Activated naive CD8-positive, alpha-beta T cell treated with anti-CD3 and anti-CD28 coated beads for 36 hours (primary cell): ENCODE measurements at regions not wholly inside any gene's neighbourhood (a gene's known extent, or its start where the extent isn't known, plus 50 kb on each side); places are given as distances from the start of the nearest gene placed in this dataset.
"Not testable (repeated sequence)": the region's sequence is repeated elsewhere in the genome, so short reads cannot be mapped to it uniquely, and the experiment has no call there.

Source experiments
- DNase-seq: peaks from one replicate; pipeline ENCODE4 v3.0.0; 2021
- H3K27ac Mint-ChIP-seq: one replicate; pipeline ENCODE4 v1.8.0; 2022; ENCODE audit warnings: mild to moderate bottlenecking, moderate library complexity, mixed read lengths
- H3K27me3 Mint-ChIP-seq: one replicate; pipeline ENCODE4 v1.8.0; 2022; ENCODE audit warnings: mild to moderate bottlenecking, mixed read lengths
- H3K36me3 Mint-ChIP-seq: one replicate; pipeline ENCODE4 v1.8.0; 2021; ENCODE audit warnings: mild to moderate bottlenecking, mixed read lengths
- H3K4me1 Mint-ChIP-seq: one replicate; pipeline ENCODE4 v1.8.0; 2021; ENCODE audit warnings: mixed read lengths
- H3K4me3 Mint-ChIP-seq: one replicate; pipeline ENCODE4 v1.8.0; 2022; ENCODE audit warnings: mild to moderate bottlenecking, moderate library complexity, mixed read lengths
- H3K9me3 Mint-ChIP-seq: one replicate; pipeline ENCODE4 v1.8.0; 2022; ENCODE audit warnings: mixed read lengths

GRCh38 chr10:89952751-89953150, 251.4 kb downstream of the KIF20B start:
- Mint-ChIP-seq H3K27ac (no peak overlapping the region), H3K9me3 (no peaks in the 10 kb centered on the region), H3K4me3 (no peak overlapping the region), H3K36me3 (no peaks in the 10 kb centered on the region), H3K4me1 (no peaks in the 10 kb centered on the region), H3K27me3 (peaks cover 4% of the 10 kb centered on the region)
- no peak for DNase-seq

- Mint-ChIP-seq H3K36me3 (no peaks in the 10 kb centered on the region), H3K27ac (no peak overlapping the region)
- no peak for DNase-seq
These were observed 252.7 kb downstream of the KIF20B start for GRCh38 chr10:89954061-89954460.

GRCh38 chr10:89954787-89955566, 253.6 kb downstream of the KIF20B start:
- DNase-seq, result no peak
- Mint-ChIP-seq H3K27me3 (peaks cover 8% of the 10 kb centered on the region), H3K4me3 (no peak overlapping the region), H3K27ac (no peak overlapping the region), H3K4me1 (no peaks in the 10 kb centered on the region), H3K36me3 (no peaks in the 10 kb centered on the region), H3K9me3 (no peaks in the 10 kb centered on the region)

More at GRCh38 chr10:89954061-89954460, 252.7 kb downstream of the KIF20B start:
- Mint-ChIP-seq H3K27me3 (peaks cover 8% of the 10 kb centered on the region), H3K4me1 (no peaks in the 10 kb centered on the region), H3K4me3 (no peak overlapping the region), H3K9me3 (no peaks in the 10 kb centered on the region)

- Mint-ChIP-seq H3K27ac (no peak overlapping the region), H3K9me3 (no peaks in the 10 kb centered on the region), H3K4me3 (no peak overlapping the region), H3K36me3 (no peaks in the 10 kb centered on the region), H3K27me3 (peaks cover 12% of the 10 kb centered on the region), H3K4me1 (no peaks in the 10 kb centered on the region)
- no peak for DNase-seq
These were observed 258.2 kb downstream of the KIF20B start for GRCh38 chr10:89959433-89960110.

GRCh38 chr10:89963451-89964102, 262.2 kb downstream of the KIF20B start:
- no peak for DNase-seq
- peaks cover 14% of the 10 kb centered on the region for H3K27me3 Mint-ChIP-seq
- no peaks in the 10 kb centered on the region for H3K4me1 Mint-ChIP-seq
- no peak overlapping the region for H3K4me3 Mint-ChIP-seq
- no peaks in the 10 kb centered on the region for H3K9me3 Mint-ChIP-seq
- H3K36me3 Mint-ChIP-seq, result no peaks in the 10 kb centered on the region
- H3K27ac Mint-ChIP-seq, result no peak overlapping the region

- no peaks in the 10 kb centered on the region for H3K9me3 Mint-ChIP-seq
- no peak overlapping the region for H3K4me3 Mint-ChIP-seq
- H3K27ac Mint-ChIP-seq, result no peak overlapping the region
- no peak for DNase-seq
- H3K4me1 Mint-ChIP-seq, result no peaks in the 10 kb centered on the region
- H3K36me3 Mint-ChIP-seq, result no peaks in the 10 kb centered on the region
- peaks cover 10% of the 10 kb centered on the region for H3K27me3 Mint-ChIP-seq
These were observed 264.8 kb downstream of the KIF20B start for GRCh38 chr10:89966211-89966610.

- Mint-ChIP-seq H3K27me3 (peaks cover 3% of the 10 kb centered on the region), H3K4me1 (no peaks in the 10 kb centered on the region), H3K36me3 (no peaks in the 10 kb centered on the region), H3K4me3 (no peak overlapping the region), H3K9me3 (no peaks in the 10 kb centered on the region), H3K27ac (no peak overlapping the region)
- DNase-seq, result no peak
These were observed 271.9 kb downstream of the KIF20B start for GRCh38 chr10:89973326-89973725.

GRCh38 chr10:89975071-89975470, 273.7 kb downstream of the KIF20B start:
- H3K36me3 Mint-ChIP-seq, result no peaks in the 10 kb centered on the region
- H3K4me1 Mint-ChIP-seq, result no peaks in the 10 kb centered on the region
- no peak for DNase-seq
- peaks cover 6% of the 10 kb centered on the region for H3K27me3 Mint-ChIP-seq
- H3K4me3 Mint-ChIP-seq, result no peak overlapping the region
- no peak overlapping the region for H3K27ac Mint-ChIP-seq
- no peaks in the 10 kb centered on the region for H3K9me3 Mint-ChIP-seq

GRCh38 chr10:89975771-89976170, 274.4 kb downstream of the KIF20B start:
- Mint-ChIP-seq H3K27ac (no peak overlapping the region), H3K27me3 (peaks cover 6% of the 10 kb centered on the region), H3K4me1 (no peaks in the 10 kb centered on the region), H3K9me3 (no peaks in the 10 kb centered on the region), H3K4me3 (no peak overlapping the region), H3K36me3 (no peaks in the 10 kb centered on the region)
- DNase-seq, result no peak

- no peaks in the 10 kb centered on the region for H3K4me1 Mint-ChIP-seq
- H3K27me3 Mint-ChIP-seq, result peaks cover 3% of the 10 kb centered on the region
- DNase-seq, result no peak
- no peaks in the 10 kb centered on the region for H3K36me3 Mint-ChIP-seq
- H3K4me3 Mint-ChIP-seq, result no peak overlapping the region
- no peak overlapping the region for H3K27ac Mint-ChIP-seq
- no peaks in the 10 kb centered on the region for H3K9me3 Mint-ChIP-seq
These were observed 276.7 kb downstream of the KIF20B start for GRCh38 chr10:89978081-89978480.

GRCh38 chr10:89979726-89980125, 278.3 kb downstream of the KIF20B start:
- Mint-ChIP-seq H3K27ac (no peak overlapping the region), H3K9me3 (no peaks in the 10 kb centered on the region), H3K4me3 (no peak overlapping the region), H3K4me1 (no peaks in the 10 kb centered on the region), H3K36me3 (no peaks in the 10 kb centered on the region), H3K27me3 (peaks cover 3% of the 10 kb centered on the region)
- DNase-seq, result no peak

GRCh38 chr10:89980166-89980565, 278.8 kb downstream of the KIF20B start:
- H3K4me1 Mint-ChIP-seq, result no peaks in the 10 kb centered on the region

GRCh38 chr10:89981891-89982290, 280.5 kb downstream of the KIF20B start:
- Mint-ChIP-seq H3K36me3 (no peaks in the 10 kb centered on the region), H3K9me3 (no peaks in the 10 kb centered on the region), H3K4me1 (no peaks in the 10 kb centered on the region), H3K27ac (no peak overlapping the region), H3K27me3 (peaks cover 3% of the 10 kb centered on the region), H3K4me3 (no peak overlapping the region)
- DNase-seq, result no peak

More at GRCh38 chr10:89980166-89980565, 278.8 kb downstream of the KIF20B start:
- Mint-ChIP-seq H3K9me3 (no peaks in the 10 kb centered on the region), H3K27ac (no peak overlapping the region), H3K4me3 (no peak overlapping the region), H3K36me3 (no peaks in the 10 kb centered on the region), H3K27me3 (peaks cover 3% of the 10 kb centered on the region)
- no peak for DNase-seq

GRCh38 chr10:89985446-89985845, 284.1 kb downstream of the KIF20B start:
- Mint-ChIP-seq H3K4me3 (no peak overlapping the region), H3K27me3 (no peaks in the 10 kb centered on the region), H3K36me3 (no peaks in the 10 kb centered on the region), H3K9me3 (peaks cover 1% of the 10 kb centered on the region), H3K4me1 (no peaks in the 10 kb centered on the region), H3K27ac (no peak overlapping the region)
- no peak for DNase-seq

- not testable (repeated sequence) for H3K27me3 Mint-ChIP-seq, H3K36me3 Mint-ChIP-seq, DNase-seq, H3K4me3 Mint-ChIP-seq, H3K27ac Mint-ChIP-seq, H3K9me3 Mint-ChIP-seq, H3K4me1 Mint-ChIP-seq
These were observed 287.0 kb downstream of the KIF20B start for GRCh38 chr10:89988361-89988760.
